ENCODE measurements at regions not wholly inside any gene's neighbourhood (a gene's known extent, or its start where the extent isn't known, plus 50 kb on each side); places are given as distances from the start of the nearest gene placed in this dataset.

GRCh38 chr5:125415126-125415525, 668.7 kb upstream of the ZNF608 start:
- H3K4me3 Mint-ChIP-seq, result no peak overlapping the region
- no peaks in the 10 kb centered on the region for H3K27me3 Mint-ChIP-seq (ENCODE audit: low read depth)
- CTCF ChIA-PET, result no interaction called here
- no peaks in the 10 kb centered on the region for H3K36me3 Mint-ChIP-seq (ENCODE audit: low read depth)
- H3K27ac Mint-ChIP-seq, result no peak overlapping the region
- POLR2A ChIA-PET, result no interaction called here
- DNase-seq (no peak), ATAC-seq (no peak)
- H3K4me1 Mint-ChIP-seq (ENCODE audit: low read depth), result no peaks in the 10 kb centered on the region
- H3K9me3 Mint-ChIP-seq (ENCODE audit: insufficient read depth), result peaks cover 6% of the 10 kb centered on the region

DNA sequence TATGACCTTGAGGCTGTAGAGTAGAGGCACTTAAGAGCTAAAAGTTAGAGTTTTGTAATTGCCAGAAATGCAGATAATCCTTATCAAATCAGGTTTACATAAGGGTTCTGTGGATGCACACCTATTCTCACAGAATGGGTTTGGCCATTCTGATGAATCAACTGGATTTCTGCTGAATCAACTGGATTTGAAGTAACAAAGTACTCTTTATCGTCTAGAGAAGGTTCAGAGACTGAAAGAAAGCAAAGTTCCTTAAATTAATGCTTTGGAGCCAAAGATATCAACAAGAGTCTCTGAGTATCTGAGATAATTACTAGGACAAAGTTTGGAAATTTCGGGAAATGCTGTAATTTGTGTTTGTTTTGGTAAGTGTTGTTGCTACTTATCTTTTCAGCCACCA, 669.6 kb upstream of the ZNF608 start:
- no peak for ATAC-seq
- no peaks in the 10 kb centered on the region for H3K27me3 Mint-ChIP-seq (ENCODE audit: low read depth)
- peaks cover 6% of the 10 kb centered on the region for H3K9me3 Mint-ChIP-seq (ENCODE audit: insufficient read depth)
- H3K36me3 Mint-ChIP-seq (ENCODE audit: low read depth), result no peaks in the 10 kb centered on the region
- no peak for DNase-seq
- no peaks in the 10 kb centered on the region for H3K4me1 Mint-ChIP-seq (ENCODE audit: low read depth)
- no peak overlapping the region for H3K27ac Mint-ChIP-seq
- ChIA-PET POLR2A (no interaction called here), CTCF (no interaction called here)
- no peak overlapping the region for H3K4me3 Mint-ChIP-seq

GRCh38 chr5:125421006-125421405, 674.6 kb upstream of the ZNF608 start:
- H3K36me3 Mint-ChIP-seq (ENCODE audit: low read depth), result no peaks in the 10 kb centered on the region
- no peaks in the 10 kb centered on the region for H3K4me1 Mint-ChIP-seq (ENCODE audit: low read depth)
- no peaks in the 10 kb centered on the region for H3K27me3 Mint-ChIP-seq (ENCODE audit: low read depth)
- POLR2A ChIA-PET, result no interaction called here
- H3K27ac Mint-ChIP-seq, result no peak overlapping the region
- H3K4me3 Mint-ChIP-seq, result no peak overlapping the region
- H3K9me3 Mint-ChIP-seq (ENCODE audit: insufficient read depth), result peaks cover 6% of the 10 kb centered on the region
- DNase-seq (no peak), ATAC-seq (no peak)
- CTCF ChIA-PET, result no interaction called here

- H3K9me3 Mint-ChIP-seq (ENCODE audit: insufficient read depth), result no peaks in the 10 kb centered on the region
- H3K36me3 Mint-ChIP-seq (ENCODE audit: low read depth), result no peaks in the 10 kb centered on the region
- H3K27me3 Mint-ChIP-seq (ENCODE audit: low read depth), result no peaks in the 10 kb centered on the region
- no peak overlapping the region for H3K4me3 Mint-ChIP-seq
- ATAC-seq, result no peak
- H3K27ac Mint-ChIP-seq, result no peak overlapping the region
- DNase-seq, result no peak
- ChIA-PET POLR2A (no interaction called here), CTCF (no interaction called here)
- H3K4me1 Mint-ChIP-seq (ENCODE audit: low read depth), result no peaks in the 10 kb centered on the region
These were observed 675.9 kb upstream of the ZNF608 start for GRCh38 chr5:125422342-125422741.

- H3K4me3 Mint-ChIP-seq, result no peak overlapping the region
- DNase-seq, result no peak
- H3K4me1 Mint-ChIP-seq (ENCODE audit: low read depth), result no peaks in the 10 kb centered on the region
- ChIA-PET POLR2A (no interaction called here), CTCF (no interaction called here)
- no peaks in the 10 kb centered on the region for H3K27me3 Mint-ChIP-seq (ENCODE audit: low read depth)
- no peaks in the 10 kb centered on the region for H3K36me3 Mint-ChIP-seq (ENCODE audit: low read depth)
- no peaks in the 10 kb centered on the region for H3K9me3 Mint-ChIP-seq (ENCODE audit: insufficient read depth)
- no peak overlapping the region for H3K27ac Mint-ChIP-seq
- ATAC-seq, result no peak
These were observed 678.1 kb upstream of the ZNF608 start for GRCh38 chr5:125424402-125425141.

DNA sequence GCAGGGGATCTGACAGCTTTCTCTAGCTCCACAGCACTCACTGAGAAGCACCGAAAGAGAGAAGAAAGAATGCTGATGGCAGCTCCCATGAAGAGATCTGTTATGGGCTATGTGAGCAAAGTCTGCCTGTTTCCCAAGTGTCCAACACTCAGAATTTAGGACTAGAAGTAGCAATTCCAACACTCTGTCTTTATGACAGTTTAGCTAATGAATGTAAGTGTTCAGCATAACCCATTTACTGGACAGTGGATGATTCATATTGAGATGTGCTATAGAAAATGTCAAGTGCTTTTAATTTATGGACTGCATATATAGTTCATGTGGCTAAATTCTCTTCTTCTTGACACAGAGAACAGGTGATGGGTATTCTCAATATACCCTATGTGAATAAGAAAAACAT, 683.1 kb upstream of the ZNF608 start:
- Mint-ChIP-seq H3K36me3 (ENCODE audit: low read depth) (no peaks in the 10 kb centered on the region), H3K9me3 (ENCODE audit: insufficient read depth) (no peaks in the 10 kb centered on the region), H3K4me3 (no peak overlapping the region), H3K27me3 (ENCODE audit: low read depth) (no peaks in the 10 kb centered on the region), H3K4me1 (ENCODE audit: low read depth) (no peaks in the 10 kb centered on the region), H3K27ac (no peak overlapping the region)
- ChIA-PET CTCF (no interaction called here), POLR2A (no interaction called here)
- DNase-seq (no peak), ATAC-seq (no peak)

- CTCF ChIA-PET, result no interaction called here
- no peak overlapping the region for H3K4me3 Mint-ChIP-seq
- ATAC-seq, result no peak
- H3K9me3 Mint-ChIP-seq (ENCODE audit: insufficient read depth), result no peaks in the 10 kb centered on the region
- no peak overlapping the region for H3K27ac Mint-ChIP-seq
- no peak for DNase-seq
- no peaks in the 10 kb centered on the region for H3K27me3 Mint-ChIP-seq (ENCODE audit: low read depth)
- POLR2A ChIA-PET, result no interaction called here
- H3K4me1 Mint-ChIP-seq (ENCODE audit: low read depth), result no peaks in the 10 kb centered on the region
- no peaks in the 10 kb centered on the region for H3K36me3 Mint-ChIP-seq (ENCODE audit: low read depth)
These were observed 687.0 kb upstream of the ZNF608 start for GRCh38 chr5:125433457-125433856.

DNA sequence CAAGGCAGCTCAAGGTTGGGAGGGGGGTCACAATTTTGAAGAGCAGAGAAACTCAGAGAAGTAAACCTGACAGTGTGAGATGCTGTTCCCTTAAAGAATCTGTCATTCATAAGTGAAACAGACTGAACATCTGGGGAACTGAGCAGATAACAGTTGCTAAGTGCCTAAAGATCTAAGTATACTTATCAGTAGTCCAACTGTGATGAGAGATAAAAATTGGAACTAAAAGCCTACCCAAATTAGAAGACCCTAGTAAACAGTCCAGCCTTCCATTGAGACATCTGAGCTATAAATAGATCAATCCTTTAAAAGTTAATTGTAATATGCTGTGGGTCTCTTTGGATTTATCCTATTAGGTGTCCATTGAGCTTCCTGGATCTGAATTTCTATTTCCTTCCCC, 692.8 kb upstream of the ZNF608 start:
- no peaks in the 10 kb centered on the region for H3K4me1 Mint-ChIP-seq (ENCODE audit: low read depth)
- H3K4me3 Mint-ChIP-seq, result no peak overlapping the region
- peaks cover 17% of the 10 kb centered on the region for H3K9me3 Mint-ChIP-seq (ENCODE audit: insufficient read depth)
- ATAC-seq, result no peak
- DNase-seq, result no peak
- ChIA-PET CTCF (no interaction called here), POLR2A (no interaction called here)
- no peaks in the 10 kb centered on the region for H3K27me3 Mint-ChIP-seq (ENCODE audit: low read depth)
- H3K36me3 Mint-ChIP-seq (ENCODE audit: low read depth), result no peaks in the 10 kb centered on the region
- H3K27ac Mint-ChIP-seq, result no peak overlapping the region

DNA sequence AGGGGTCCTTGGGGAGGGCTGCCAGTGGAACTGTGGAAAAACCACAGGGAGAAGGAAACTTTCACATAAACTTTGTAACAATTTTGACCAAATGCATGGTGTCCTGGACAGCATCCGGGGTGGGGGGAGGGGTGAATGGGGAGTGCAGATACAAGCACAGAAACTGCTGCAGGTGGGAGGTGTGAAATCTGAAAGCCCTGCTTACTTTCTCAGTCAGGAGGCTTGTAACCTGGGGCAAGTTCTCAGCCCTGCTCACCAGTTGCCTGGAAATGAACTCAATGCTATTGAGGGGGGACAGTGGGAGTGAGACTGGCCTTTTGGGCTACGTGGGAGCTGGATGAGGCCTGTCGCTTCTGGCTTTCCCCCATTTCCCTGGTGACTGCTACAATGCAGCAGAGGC, 694.5 kb upstream of the ZNF608 start:
- H3K4me1 Mint-ChIP-seq (ENCODE audit: low read depth), result no peaks in the 10 kb centered on the region

DNA sequence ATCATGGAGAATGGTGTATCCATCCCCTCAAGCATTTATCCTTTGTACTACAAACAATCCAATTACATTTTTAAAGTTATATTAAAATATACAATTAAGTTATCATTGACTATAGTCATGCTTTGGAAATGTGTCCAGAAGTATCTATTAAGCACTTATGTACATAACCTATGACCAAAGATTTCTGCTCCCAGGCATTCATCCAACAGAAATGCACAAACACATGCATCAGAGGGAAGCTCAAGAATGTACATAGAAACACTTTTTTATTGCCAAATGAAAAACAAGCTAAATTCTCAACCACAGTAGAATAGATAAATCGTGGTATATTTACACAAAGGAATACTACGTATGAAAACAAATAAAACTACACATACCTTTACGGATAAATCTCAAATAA, 700.5 kb upstream of the ZNF608 start:
- DNase-seq (no peak), ATAC-seq (no peak)
- POLR2A ChIA-PET, result no interaction called here
- no peaks in the 10 kb centered on the region for H3K27me3 Mint-ChIP-seq (ENCODE audit: low read depth)
- no peak overlapping the region for H3K27ac Mint-ChIP-seq
- CTCF ChIA-PET, result no interaction called here
- no peaks in the 10 kb centered on the region for H3K36me3 Mint-ChIP-seq (ENCODE audit: low read depth)
- peaks cover 15% of the 10 kb centered on the region for H3K9me3 Mint-ChIP-seq (ENCODE audit: insufficient read depth)
- no peaks in the 10 kb centered on the region for H3K4me1 Mint-ChIP-seq (ENCODE audit: low read depth)
- no peak overlapping the region for H3K4me3 Mint-ChIP-seq

More for the DNA sequence above, 694.5 kb upstream of the ZNF608 start:
- Mint-ChIP-seq H3K27me3 (ENCODE audit: low read depth) (no peaks in the 10 kb centered on the region), H3K9me3 (ENCODE audit: insufficient read depth) (peaks cover 21% of the 10 kb centered on the region), H3K4me3 (no peak overlapping the region), H3K27ac (no peak overlapping the region), H3K36me3 (ENCODE audit: low read depth) (no peaks in the 10 kb centered on the region)
- no peak for ATAC-seq
- POLR2A ChIA-PET, result no interaction called here
- CTCF ChIA-PET, result no interaction called here
- no peak for DNase-seq

DNA sequence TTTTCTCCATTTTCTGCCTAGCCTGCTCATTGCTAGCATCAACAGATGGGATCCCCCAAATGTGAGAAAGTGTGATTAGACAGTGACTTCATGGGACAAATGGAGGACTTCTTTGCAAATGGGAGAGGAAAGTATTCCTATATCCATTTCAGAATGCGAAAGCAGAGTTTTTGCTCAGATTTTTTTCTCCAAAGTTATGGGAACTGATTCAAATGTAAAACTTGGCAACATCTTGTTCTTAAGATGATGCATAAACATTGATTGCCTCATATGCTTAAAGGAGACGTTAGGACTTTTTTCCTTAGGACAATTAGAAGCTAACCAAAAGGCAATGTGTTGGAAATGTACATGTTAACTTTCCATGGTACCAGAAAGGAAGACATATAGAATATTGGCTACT, 704.3 kb upstream of the ZNF608 start:
- Mint-ChIP-seq H3K4me1 (ENCODE audit: low read depth) (no peaks in the 10 kb centered on the region), H3K27ac (no peak overlapping the region), H3K27me3 (ENCODE audit: low read depth) (no peaks in the 10 kb centered on the region), H3K36me3 (ENCODE audit: low read depth) (no peaks in the 10 kb centered on the region), H3K4me3 (no peak overlapping the region), H3K9me3 (ENCODE audit: insufficient read depth) (no peaks in the 10 kb centered on the region)
- CTCF ChIA-PET, result no interaction called here
- DNase-seq (no peak), ATAC-seq (no peak)
- POLR2A ChIA-PET, result no interaction called here

GRCh38 chr5:125451622-125452021, 705.2 kb upstream of the ZNF608 start:
- no peaks in the 10 kb centered on the region for H3K9me3 Mint-ChIP-seq (ENCODE audit: insufficient read depth)
- ChIA-PET POLR2A (no interaction called here), CTCF (no interaction called here)
- H3K4me3 Mint-ChIP-seq, result no peak overlapping the region
- no peaks in the 10 kb centered on the region for H3K4me1 Mint-ChIP-seq (ENCODE audit: low read depth)
- ATAC-seq (no peak), DNase-seq (no peak)
- no peaks in the 10 kb centered on the region for H3K27me3 Mint-ChIP-seq (ENCODE audit: low read depth)
- H3K27ac Mint-ChIP-seq, result no peak overlapping the region
- no peaks in the 10 kb centered on the region for H3K36me3 Mint-ChIP-seq (ENCODE audit: low read depth)

DNA sequence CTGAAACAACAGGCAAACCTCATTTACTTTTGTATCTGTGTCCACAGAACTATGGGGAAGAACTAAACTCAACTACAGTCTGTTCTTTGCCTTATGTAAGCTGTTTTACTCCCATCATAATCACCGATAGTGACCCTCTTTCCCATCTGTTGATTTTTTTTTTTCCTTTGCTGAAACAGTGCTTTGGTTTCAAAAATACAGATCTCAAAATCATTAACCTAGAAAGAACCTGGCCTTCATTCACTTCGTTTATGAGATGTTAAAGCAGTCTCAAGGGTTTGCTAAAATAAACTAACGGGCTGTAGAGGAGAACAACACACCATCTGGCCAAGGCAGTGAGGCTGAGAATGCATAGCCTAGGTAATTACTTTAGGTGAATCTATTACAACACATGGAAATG, 706.6 kb upstream of the ZNF608 start:
- DNase-seq (no peak), ATAC-seq (no peak)
- Mint-ChIP-seq H3K9me3 (ENCODE audit: insufficient read depth) (no peaks in the 10 kb centered on the region), H3K4me1 (ENCODE audit: low read depth) (no peaks in the 10 kb centered on the region), H3K27ac (no peak overlapping the region), H3K27me3 (ENCODE audit: low read depth) (no peaks in the 10 kb centered on the region), H3K4me3 (no peak overlapping the region), H3K36me3 (ENCODE audit: low read depth) (no peaks in the 10 kb centered on the region)
- POLR2A ChIA-PET, result no interaction called here
- CTCF ChIA-PET, result no interaction called here
